H1 (cell line): ENCODE measurements at regions not wholly inside any gene's neighbourhood (a gene's known extent, or its start where the extent isn't known, plus 50 kb on each side); places are given as distances from the start of the nearest gene placed in this dataset.

ENCODE experiments used
- EZH2 ChIP-seq: fragments of 200-600 bp; sonication (generic); IDR thresholded peaks from 2 replicates; pipeline ENCODE4 v1.7.1; 2012; ENCODE audit warnings: low read depth, mild to moderate bottlenecking, moderate library complexity, low read length, inconsistent platforms; ENCODE audit not compliant: severe bottlenecking
- KDM1A ChIP-seq: fragments of 200-600, 300-600 bp; sonication (generic); IDR thresholded peaks from 2 replicates; pipeline ENCODE4 v1.7.1; 2016; ENCODE audit warnings: mild to moderate bottlenecking, low read length, borderline replicate concordance
- NRF1 ChIP-seq: IDR thresholded peaks from 2 replicates; pipeline ENCODE4 v1.6.1; 2011; ENCODE audit warnings: mild to moderate bottlenecking, low read depth, low read length, improper control_type of control experiment
- PHF8 ChIP-seq: fragments of 200-600 bp; sonication (generic); conservative IDR thresholded peaks from 2 replicates; pipeline ENCODE4 v1.7.1; 2012; ENCODE audit warnings: low read depth, mild to moderate bottlenecking, inconsistent platforms, low read length, moderate library complexity
- TAF7 ChIP-seq: optimal IDR thresholded peaks from 2 replicates; pipeline ENCODE3; 2011; ENCODE audit warnings: low read depth, mild to moderate bottlenecking, inconsistent platforms, low read length, moderate library complexity, borderline replicate concordance
- TF ChIP-seq, protein P1 (sequence below): fragments of 300-600 bp; sonication (generic); IDR thresholded peaks from 2 replicates; pipeline ENCODE4 v1.7.1; 2012; ENCODE audit warnings: low read length, moderate library complexity, mild to moderate bottlenecking, inconsistent platforms; ENCODE audit not compliant: insufficient replicate concordance
- TF ChIP-seq, protein P2 (sequence below): IDR thresholded peaks from 2 replicates; pipeline ENCODE4 v1.6.1; 2011; ENCODE audit warnings: low read length, improper control_type of control experiment

- TF ChIP-seq, protein P1, sequence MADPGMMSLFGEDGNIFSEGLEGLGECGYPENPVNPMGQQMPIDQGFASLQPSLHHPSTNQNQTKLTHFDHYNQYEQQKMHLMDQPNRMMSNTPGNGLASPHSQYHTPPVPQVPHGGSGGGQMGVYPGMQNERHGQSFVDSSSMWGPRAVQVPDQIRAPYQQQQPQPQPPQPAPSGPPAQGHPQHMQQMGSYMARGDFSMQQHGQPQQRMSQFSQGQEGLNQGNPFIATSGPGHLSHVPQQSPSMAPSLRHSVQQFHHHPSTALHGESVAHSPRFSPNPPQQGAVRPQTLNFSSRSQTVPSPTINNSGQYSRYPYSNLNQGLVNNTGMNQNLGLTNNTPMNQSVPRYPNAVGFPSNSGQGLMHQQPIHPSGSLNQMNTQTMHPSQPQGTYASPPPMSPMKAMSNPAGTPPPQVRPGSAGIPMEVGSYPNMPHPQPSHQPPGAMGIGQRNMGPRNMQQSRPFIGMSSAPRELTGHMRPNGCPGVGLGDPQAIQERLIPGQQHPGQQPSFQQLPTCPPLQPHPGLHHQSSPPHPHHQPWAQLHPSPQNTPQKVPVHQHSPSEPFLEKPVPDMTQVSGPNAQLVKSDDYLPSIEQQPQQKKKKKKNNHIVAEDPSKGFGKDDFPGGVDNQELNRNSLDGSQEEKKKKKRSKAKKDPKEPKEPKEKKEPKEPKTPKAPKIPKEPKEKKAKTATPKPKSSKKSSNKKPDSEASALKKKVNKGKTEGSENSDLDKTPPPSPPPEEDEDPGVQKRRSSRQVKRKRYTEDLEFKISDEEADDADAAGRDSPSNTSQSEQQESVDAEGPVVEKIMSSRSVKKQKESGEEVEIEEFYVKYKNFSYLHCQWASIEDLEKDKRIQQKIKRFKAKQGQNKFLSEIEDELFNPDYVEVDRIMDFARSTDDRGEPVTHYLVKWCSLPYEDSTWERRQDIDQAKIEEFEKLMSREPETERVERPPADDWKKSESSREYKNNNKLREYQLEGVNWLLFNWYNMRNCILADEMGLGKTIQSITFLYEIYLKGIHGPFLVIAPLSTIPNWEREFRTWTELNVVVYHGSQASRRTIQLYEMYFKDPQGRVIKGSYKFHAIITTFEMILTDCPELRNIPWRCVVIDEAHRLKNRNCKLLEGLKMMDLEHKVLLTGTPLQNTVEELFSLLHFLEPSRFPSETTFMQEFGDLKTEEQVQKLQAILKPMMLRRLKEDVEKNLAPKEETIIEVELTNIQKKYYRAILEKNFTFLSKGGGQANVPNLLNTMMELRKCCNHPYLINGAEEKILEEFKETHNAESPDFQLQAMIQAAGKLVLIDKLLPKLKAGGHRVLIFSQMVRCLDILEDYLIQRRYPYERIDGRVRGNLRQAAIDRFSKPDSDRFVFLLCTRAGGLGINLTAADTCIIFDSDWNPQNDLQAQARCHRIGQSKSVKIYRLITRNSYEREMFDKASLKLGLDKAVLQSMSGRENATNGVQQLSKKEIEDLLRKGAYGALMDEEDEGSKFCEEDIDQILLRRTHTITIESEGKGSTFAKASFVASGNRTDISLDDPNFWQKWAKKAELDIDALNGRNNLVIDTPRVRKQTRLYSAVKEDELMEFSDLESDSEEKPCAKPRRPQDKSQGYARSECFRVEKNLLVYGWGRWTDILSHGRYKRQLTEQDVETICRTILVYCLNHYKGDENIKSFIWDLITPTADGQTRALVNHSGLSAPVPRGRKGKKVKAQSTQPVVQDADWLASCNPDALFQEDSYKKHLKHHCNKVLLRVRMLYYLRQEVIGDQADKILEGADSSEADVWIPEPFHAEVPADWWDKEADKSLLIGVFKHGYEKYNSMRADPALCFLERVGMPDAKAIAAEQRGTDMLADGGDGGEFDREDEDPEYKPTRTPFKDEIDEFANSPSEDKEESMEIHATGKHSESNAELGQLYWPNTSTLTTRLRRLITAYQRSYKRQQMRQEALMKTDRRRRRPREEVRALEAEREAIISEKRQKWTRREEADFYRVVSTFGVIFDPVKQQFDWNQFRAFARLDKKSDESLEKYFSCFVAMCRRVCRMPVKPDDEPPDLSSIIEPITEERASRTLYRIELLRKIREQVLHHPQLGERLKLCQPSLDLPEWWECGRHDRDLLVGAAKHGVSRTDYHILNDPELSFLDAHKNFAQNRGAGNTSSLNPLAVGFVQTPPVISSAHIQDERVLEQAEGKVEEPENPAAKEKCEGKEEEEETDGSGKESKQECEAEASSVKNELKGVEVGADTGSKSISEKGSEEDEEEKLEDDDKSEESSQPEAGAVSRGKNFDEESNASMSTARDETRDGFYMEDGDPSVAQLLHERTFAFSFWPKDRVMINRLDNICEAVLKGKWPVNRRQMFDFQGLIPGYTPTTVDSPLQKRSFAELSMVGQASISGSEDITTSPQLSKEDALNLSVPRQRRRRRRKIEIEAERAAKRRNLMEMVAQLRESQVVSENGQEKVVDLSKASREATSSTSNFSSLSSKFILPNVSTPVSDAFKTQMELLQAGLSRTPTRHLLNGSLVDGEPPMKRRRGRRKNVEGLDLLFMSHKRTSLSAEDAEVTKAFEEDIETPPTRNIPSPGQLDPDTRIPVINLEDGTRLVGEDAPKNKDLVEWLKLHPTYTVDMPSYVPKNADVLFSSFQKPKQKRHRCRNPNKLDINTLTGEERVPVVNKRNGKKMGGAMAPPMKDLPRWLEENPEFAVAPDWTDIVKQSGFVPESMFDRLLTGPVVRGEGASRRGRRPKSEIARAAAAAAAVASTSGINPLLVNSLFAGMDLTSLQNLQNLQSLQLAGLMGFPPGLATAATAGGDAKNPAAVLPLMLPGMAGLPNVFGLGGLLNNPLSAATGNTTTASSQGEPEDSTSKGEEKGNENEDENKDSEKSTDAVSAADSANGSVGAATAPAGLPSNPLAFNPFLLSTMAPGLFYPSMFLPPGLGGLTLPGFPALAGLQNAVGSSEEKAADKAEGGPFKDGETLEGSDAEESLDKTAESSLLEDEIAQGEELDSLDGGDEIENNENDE: no peak
- TF ChIP-seq EZH2 (no peak), NRF1 (no peak), KDM1A (no peak), PHF8 (no peak), TAF7 (no peak)
- TF ChIP-seq, protein P2, sequence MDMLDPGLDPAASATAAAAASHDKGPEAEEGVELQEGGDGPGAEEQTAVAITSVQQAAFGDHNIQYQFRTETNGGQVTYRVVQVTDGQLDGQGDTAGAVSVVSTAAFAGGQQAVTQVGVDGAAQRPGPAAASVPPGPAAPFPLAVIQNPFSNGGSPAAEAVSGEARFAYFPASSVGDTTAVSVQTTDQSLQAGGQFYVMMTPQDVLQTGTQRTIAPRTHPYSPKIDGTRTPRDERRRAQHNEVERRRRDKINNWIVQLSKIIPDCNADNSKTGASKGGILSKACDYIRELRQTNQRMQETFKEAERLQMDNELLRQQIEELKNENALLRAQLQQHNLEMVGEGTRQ: no peak
Measured at GRCh38 chr4:96766359-96766758, 926.5 kb downstream of the PDHA2 start (continued).
